ENCODE measurements at regions not wholly inside any gene's neighbourhood (a gene's known extent, or its start where the extent isn't known, plus 50 kb on each side); places are given as distances from the start of the nearest gene placed in this dataset.

GRCh38 chr12:69115951-69116350 is 123.4 kb upstream of the CPSF6 start:
- Histone ChIP-seq H3K9me3 (ENCODE audit: low read depth) (no peaks in the 10 kb centered on the region), H3K27me3 (no peaks in the 10 kb centered on the region), H3K36me3 (no peaks in the 10 kb centered on the region), H3K27ac (no peak overlapping the region), H3K4me3 (no peak overlapping the region), H3K4me1 (ENCODE audit: low read depth) (no peaks in the 10 kb centered on the region)
- TF ChIP-seq, protein P1, sequence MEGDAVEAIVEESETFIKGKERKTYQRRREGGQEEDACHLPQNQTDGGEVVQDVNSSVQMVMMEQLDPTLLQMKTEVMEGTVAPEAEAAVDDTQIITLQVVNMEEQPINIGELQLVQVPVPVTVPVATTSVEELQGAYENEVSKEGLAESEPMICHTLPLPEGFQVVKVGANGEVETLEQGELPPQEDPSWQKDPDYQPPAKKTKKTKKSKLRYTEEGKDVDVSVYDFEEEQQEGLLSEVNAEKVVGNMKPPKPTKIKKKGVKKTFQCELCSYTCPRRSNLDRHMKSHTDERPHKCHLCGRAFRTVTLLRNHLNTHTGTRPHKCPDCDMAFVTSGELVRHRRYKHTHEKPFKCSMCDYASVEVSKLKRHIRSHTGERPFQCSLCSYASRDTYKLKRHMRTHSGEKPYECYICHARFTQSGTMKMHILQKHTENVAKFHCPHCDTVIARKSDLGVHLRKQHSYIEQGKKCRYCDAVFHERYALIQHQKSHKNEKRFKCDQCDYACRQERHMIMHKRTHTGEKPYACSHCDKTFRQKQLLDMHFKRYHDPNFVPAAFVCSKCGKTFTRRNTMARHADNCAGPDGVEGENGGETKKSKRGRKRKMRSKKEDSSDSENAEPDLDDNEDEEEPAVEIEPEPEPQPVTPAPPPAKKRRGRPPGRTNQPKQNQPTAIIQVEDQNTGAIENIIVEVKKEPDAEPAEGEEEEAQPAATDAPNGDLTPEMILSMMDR (IDR thresholded peaks at IDR 0.05; ENCODE audit: low read depth, low read length): no peak
- DNase-seq (ENCODE audit: low read depth in 1 of 2, low spot score in 1 of 2): no peak

- no peaks in the 10 kb centered on the region for H3K4me1 ChIP-seq (ENCODE audit: low read depth)
- H3K4me3 ChIP-seq: no peak overlapping the region
- no peaks in the 10 kb centered on the region for H3K9me3 ChIP-seq (ENCODE audit: low read depth)
- H3K27ac ChIP-seq: no peak overlapping the region
- no peaks in the 10 kb centered on the region for H3K27me3 ChIP-seq
- DNase-seq (ENCODE audit: low read depth in 1 of 2, low spot score in 1 of 2): no peak
- H3K36me3 ChIP-seq: no peaks in the 10 kb centered on the region
- TF ChIP-seq, protein P1 (IDR thresholded peaks at IDR 0.05; ENCODE audit: low read depth, low read length): no peak
These were observed 121.7 kb upstream of the CPSF6 start for GRCh38 chr12:69117566-69118266.

- Histone ChIP-seq H3K36me3 (no peaks in the 10 kb centered on the region), H3K4me3 (no peak overlapping the region), H3K9me3 (ENCODE audit: low read depth) (no peaks in the 10 kb centered on the region), H3K27ac (no peak overlapping the region), H3K4me1 (ENCODE audit: low read depth) (no peaks in the 10 kb centered on the region), H3K27me3 (no peaks in the 10 kb centered on the region)
- TF ChIP-seq, protein P1 (IDR thresholded peaks at IDR 0.05; ENCODE audit: low read depth, low read length): no peak
- no peak for DNase-seq (ENCODE audit: low read depth in 1 of 2, low spot score in 1 of 2)
These were observed 120.9 kb upstream of the CPSF6 start for GRCh38 chr12:69118516-69118915.

DNA sequence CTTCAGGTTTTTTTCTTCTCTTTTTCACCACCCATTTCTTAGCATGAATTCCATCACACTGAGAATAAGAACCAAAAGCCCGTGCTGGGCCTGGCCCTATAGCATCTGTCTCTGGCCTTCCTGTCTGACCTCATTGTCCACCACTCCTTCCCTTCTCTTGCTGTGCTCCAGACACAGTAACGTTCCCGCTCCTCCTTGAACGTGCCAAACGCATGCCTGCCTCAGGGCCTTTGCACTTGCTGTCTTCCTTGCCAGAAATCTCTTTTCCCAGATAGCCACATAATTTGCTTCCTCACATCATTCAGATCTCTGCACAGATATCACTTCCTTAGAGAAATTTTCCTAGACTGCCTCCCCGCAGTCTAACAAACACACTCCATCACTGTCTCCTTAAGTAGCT is 119.6 kb upstream of the CPSF6 start:
- Histone ChIP-seq H3K9me3 (ENCODE audit: low read depth) (no peaks in the 10 kb centered on the region), H3K36me3 (no peaks in the 10 kb centered on the region), H3K27me3 (no peaks in the 10 kb centered on the region), H3K27ac (no peak overlapping the region), H3K4me3 (no peak overlapping the region), H3K4me1 (ENCODE audit: low read depth) (no peaks in the 10 kb centered on the region)
- TF ChIP-seq, protein P1 (IDR thresholded peaks at IDR 0.05; ENCODE audit: low read depth, low read length): no peak
- no peak for DNase-seq (ENCODE audit: low read depth in 1 of 2, low spot score in 1 of 2)

GRCh38 chr12:69120354-69120753 is 119.0 kb upstream of the CPSF6 start:
- Histone ChIP-seq H3K4me1 (ENCODE audit: low read depth) (no peaks in the 10 kb centered on the region), H3K27ac (no peak overlapping the region), H3K36me3 (no peaks in the 10 kb centered on the region), H3K9me3 (ENCODE audit: low read depth) (no peaks in the 10 kb centered on the region), H3K4me3 (no peak overlapping the region), H3K27me3 (no peaks in the 10 kb centered on the region)
- no peak for DNase-seq (ENCODE audit: low read depth in 1 of 2, low spot score in 1 of 2)
- TF ChIP-seq, protein P1 (IDR thresholded peaks at IDR 0.05; ENCODE audit: low read depth, low read length): no peak
